Cardiac fibroblast (primary cell): ENCODE measurements at regions not wholly inside any gene's neighbourhood (a gene's known extent, or its start where the extent isn't known, plus 50 kb on each side); places are given as distances from the start of the nearest gene placed in this dataset.
A peak's percentile ranks its signal among the peaks of the same experiment; 100 is the strongest.

ENCODE experiments used
- DNase-seq, 2 donors: peaks; one replicate each; pipeline versions ENCODE4 v3.0.0 to v3.0.0-alpha.2; 2010; ENCODE audit warnings: low read depth in 2 of 2
- H3K4me3 ChIP-seq, 2 donors: replicated peaks in 1 of 2; 1 replicate in 1 of 2; 2 replicates in 1 of 2; pipeline ENCODE4 v1.5.1; 2011; ENCODE audit warnings: low read depth in 2 of 2, low read length in 2 of 2, mild to moderate bottlenecking in 2 of 2, moderate library complexity in 1 of 2
- CTCF ChIP-seq: IDR thresholded peaks from one replicate; pipeline ENCODE4 v1.5.1; 2011; ENCODE audit warnings: low read depth, mild to moderate bottlenecking, low read length, inconsistent platforms

GRCh38 chr6:27838058-27838944 lies 73.9 kb downstream of the OR2B2 start:
- peak overlapping the region; percentile 71 to 77 for H3K4me3 ChIP-seq
- DNase-seq = peak; percentile 100
- TF ChIP-seq CTCF = peak; percentile 2

- peak; percentile 62 to 70 for DNase-seq
- peak overlapping the region; percentile 71 to 77 for H3K4me3 ChIP-seq
- no peak for TF ChIP-seq CTCF
These were observed 74.6 kb downstream of the OR2B2 start for GRCh38 chr6:27837625-27838057.

- TF ChIP-seq CTCF = no peak
- peak; percentile 90 to 92 for DNase-seq
- H3K4me3 ChIP-seq = peak overlapping the region; percentile 71 to 77
These were observed 75.2 kb downstream of the OR2B2 start for GRCh38 chr6:27836783-27837624.

- H3K4me3 ChIP-seq = peak overlapping the region; percentile 71 to 77
- TF ChIP-seq CTCF = no peak
- no peak for DNase-seq
These were observed 75.9 kb downstream of the OR2B2 start for GRCh38 chr6:27836141-27836782.

- H3K4me3 ChIP-seq = no peak overlapping the region
- no peak for TF ChIP-seq CTCF
- DNase-seq = no peak
These were observed 77.2 kb downstream of the OR2B2 start for GRCh38 chr6:27834879-27835549.

- TF ChIP-seq CTCF = no peak
- no peak overlapping the region for H3K4me3 ChIP-seq
- DNase-seq = no peak
These were observed 77.8 kb downstream of the OR2B2 start for GRCh38 chr6:27834384-27834783.

GRCh38 chr6:27831434-27832081 lies 80.6 kb downstream of the OR2B2 start:
- peak overlapping the region; percentile 6 to 45 for H3K4me3 ChIP-seq
- peak; percentile 64 to 78 for DNase-seq

- DNase-seq = peak; percentile 43 to 54
- H3K4me3 ChIP-seq = peak overlapping the region; percentile 61 to 69
These were observed 81.4 kb downstream of the OR2B2 start for GRCh38 chr6:27830600-27831433.
